H1 (cell line): ENCODE measurements at regions not wholly inside any gene's neighbourhood (a gene's known extent, or its start where the extent isn't known, plus 50 kb on each side); places are given as distances from the start of the nearest gene placed in this dataset.
"Not testable (repeated sequence)": the region's sequence is repeated elsewhere in the genome, so short reads cannot be mapped to it uniquely, and the experiment has no call there.

Experiments used
- BACH1 ChIP-seq: IDR thresholded peaks from 2 replicates; pipeline ENCODE4 v1.6.1; 2012; ENCODE audit warnings: low read length, improper control_type of control experiment
- CEBPB ChIP-seq: IDR thresholded peaks from 2 replicates; pipeline ENCODE4 v1.6.1; 2012; ENCODE audit warnings: low read depth, low read length
- CHD2 ChIP-seq: IDR thresholded peaks from 2 replicates; pipeline ENCODE4 v1.6.1; 2012; ENCODE audit warnings: low read length, improper control_type of control experiment
- EZH2 ChIP-seq: fragments of 200-600 bp; sonication (generic); IDR thresholded peaks from 2 replicates; pipeline ENCODE4 v1.7.1; 2012; ENCODE audit warnings: low read depth, mild to moderate bottlenecking, moderate library complexity, low read length, inconsistent platforms; ENCODE audit not compliant: severe bottlenecking
- MAFK ChIP-seq: IDR thresholded peaks from 2 replicates; pipeline ENCODE4 v1.6.1; 2012; ENCODE audit warnings: low read depth, mild to moderate bottlenecking, improper control_type of control experiment, low read length
- NANOG ChIP-seq: IDR thresholded peaks from 2 replicates; pipeline ENCODE4 v1.6.1; 2011; ENCODE audit warnings: low read length, low read depth, mild to moderate bottlenecking, inconsistent platforms; ENCODE audit not compliant: insufficient read depth, poor library complexity, severe bottlenecking
- POLR2A ChIP-seq, 2 experiments: IDR thresholded peaks; 1 replicate in 1 of 2; 2 replicates in 1 of 2; pipeline ENCODE4 v1.6.1; 2011; ENCODE audit warnings: low read depth in 2 of 2, low read length in 2 of 2, mild to moderate bottlenecking in 2 of 2; ENCODE audit errors: control extremely low read depth in 1 of 2
- POLR2AphosphoS5 ChIP-seq: IDR thresholded peaks from 2 replicates; pipeline ENCODE4 v1.6.1; 2011; ENCODE audit warnings: low read depth, low read length
- RBBP5 ChIP-seq: IDR thresholded peaks from 2 replicates; pipeline ENCODE4 v1.7.1; 2012; ENCODE audit warnings: low read depth, mild to moderate bottlenecking, inconsistent platforms, low read length, moderate library complexity, borderline replicate concordance
- SAP30 ChIP-seq: fragments of 300-600 bp; sonication (generic); IDR thresholded peaks from 2 replicates; pipeline ENCODE4 v1.7.1; 2012; ENCODE audit warnings: low read length, moderate library complexity, mild to moderate bottlenecking, inconsistent platforms; ENCODE audit not compliant: insufficient read depth, insufficient replicate concordance
- TAF1 ChIP-seq: IDR thresholded peaks from 2 replicates; pipeline ENCODE4 v1.6.1; 2011; ENCODE audit warnings: mild to moderate bottlenecking, low read depth, low read length
- TEAD4 ChIP-seq: IDR thresholded peaks from 2 replicates; pipeline ENCODE4 v1.6.1; 2012; ENCODE audit warnings: low read depth, low read length, inconsistent platforms, mixed read lengths
- YY1 ChIP-seq: IDR thresholded peaks from 2 replicates; pipeline ENCODE4 v1.6.1; 2011; ENCODE audit warnings: low read depth, mild to moderate bottlenecking, low read length
- TF ChIP-seq, protein P1 (sequence below), 3 experiments: IDR thresholded peaks; 1 replicate in 2 of 3; 2 replicates in 1 of 3; pipeline versions ENCODE4 v1.5.1 to v1.6.1; 2011; ENCODE audit warnings: low read length in 3 of 3, mild to moderate bottlenecking in 3 of 3, inconsistent platforms in 2 of 3, low read depth in 1 of 3, moderate library complexity in 1 of 3; ENCODE audit not compliant: insufficient read depth in 1 of 3; ENCODE audit errors: control extremely low read depth in 1 of 3

- TF ChIP-seq, protein P1, sequence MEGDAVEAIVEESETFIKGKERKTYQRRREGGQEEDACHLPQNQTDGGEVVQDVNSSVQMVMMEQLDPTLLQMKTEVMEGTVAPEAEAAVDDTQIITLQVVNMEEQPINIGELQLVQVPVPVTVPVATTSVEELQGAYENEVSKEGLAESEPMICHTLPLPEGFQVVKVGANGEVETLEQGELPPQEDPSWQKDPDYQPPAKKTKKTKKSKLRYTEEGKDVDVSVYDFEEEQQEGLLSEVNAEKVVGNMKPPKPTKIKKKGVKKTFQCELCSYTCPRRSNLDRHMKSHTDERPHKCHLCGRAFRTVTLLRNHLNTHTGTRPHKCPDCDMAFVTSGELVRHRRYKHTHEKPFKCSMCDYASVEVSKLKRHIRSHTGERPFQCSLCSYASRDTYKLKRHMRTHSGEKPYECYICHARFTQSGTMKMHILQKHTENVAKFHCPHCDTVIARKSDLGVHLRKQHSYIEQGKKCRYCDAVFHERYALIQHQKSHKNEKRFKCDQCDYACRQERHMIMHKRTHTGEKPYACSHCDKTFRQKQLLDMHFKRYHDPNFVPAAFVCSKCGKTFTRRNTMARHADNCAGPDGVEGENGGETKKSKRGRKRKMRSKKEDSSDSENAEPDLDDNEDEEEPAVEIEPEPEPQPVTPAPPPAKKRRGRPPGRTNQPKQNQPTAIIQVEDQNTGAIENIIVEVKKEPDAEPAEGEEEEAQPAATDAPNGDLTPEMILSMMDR (IDR thresholded peaks at IDR 0.05; ENCODE audit: control extremely low read depth in 1 of 3, insufficient read depth in 1 of 3, low read depth in 1 of 3, low read length in 3 of 3), result not testable (repeated sequence)
- TF ChIP-seq TEAD4; BACH1; POLR2AphosphoS5; RBBP5; YY1; MAFK; TAF1; POLR2A (IDR thresholded peaks at IDR 0.05; ENCODE audit: control extremely low read depth in 1 of 2, low read depth in 2 of 2, low read length in 2 of 2); CEBPB; SAP30; NANOG; CHD2; EZH2: not testable (repeated sequence)
Measured at GRCh38 chr16:18173945-18174497, 162.5 kb downstream of the NPIPA8 start.
